ENCODE measurements at regions not wholly inside any gene's neighbourhood (a gene's known extent, or its start where the extent isn't known, plus 50 kb on each side); places are given as distances from the start of the nearest gene placed in this dataset.

DNA sequence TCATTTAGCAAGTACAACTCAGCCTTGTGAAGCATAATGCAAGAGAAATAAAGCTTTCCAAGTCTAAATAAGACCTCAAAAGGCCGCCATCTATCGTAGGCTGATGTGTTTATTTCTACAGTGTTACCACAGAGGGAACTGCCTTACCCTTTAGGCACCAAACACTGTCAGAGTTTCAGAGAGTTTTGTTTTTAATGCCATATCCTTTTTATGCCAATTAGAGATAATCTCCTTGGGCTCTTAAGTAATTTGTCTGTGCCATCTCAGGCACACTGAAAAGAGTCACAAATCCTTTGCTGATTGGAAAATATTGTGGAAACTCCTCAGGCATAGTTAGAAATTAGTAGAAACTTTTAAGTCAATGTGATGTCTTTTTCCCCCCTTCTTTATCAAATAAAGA, 797.1 kb downstream of the SLC4A3 start:
- H3K9me3 ChIP-seq: no peaks in the 10 kb centered on the region
- ATAC-seq (no peak), DNase-seq (no peak)
- intact Hi-C loops (cut with DNase I; ENCODE audit: low total_unique reads) (no loop called here), in situ Hi-C loops (cut with MboI; ENCODE audit: low sequenced_read_pairs in 4 of 4) (no loop called here)
- H3K4me1 ChIP-seq: no peaks in the 10 kb centered on the region
- no peak for TF ChIP-seq POLR2A (IDR thresholded peaks at IDR 0.05)
- TF ChIP-seq, protein P1, sequence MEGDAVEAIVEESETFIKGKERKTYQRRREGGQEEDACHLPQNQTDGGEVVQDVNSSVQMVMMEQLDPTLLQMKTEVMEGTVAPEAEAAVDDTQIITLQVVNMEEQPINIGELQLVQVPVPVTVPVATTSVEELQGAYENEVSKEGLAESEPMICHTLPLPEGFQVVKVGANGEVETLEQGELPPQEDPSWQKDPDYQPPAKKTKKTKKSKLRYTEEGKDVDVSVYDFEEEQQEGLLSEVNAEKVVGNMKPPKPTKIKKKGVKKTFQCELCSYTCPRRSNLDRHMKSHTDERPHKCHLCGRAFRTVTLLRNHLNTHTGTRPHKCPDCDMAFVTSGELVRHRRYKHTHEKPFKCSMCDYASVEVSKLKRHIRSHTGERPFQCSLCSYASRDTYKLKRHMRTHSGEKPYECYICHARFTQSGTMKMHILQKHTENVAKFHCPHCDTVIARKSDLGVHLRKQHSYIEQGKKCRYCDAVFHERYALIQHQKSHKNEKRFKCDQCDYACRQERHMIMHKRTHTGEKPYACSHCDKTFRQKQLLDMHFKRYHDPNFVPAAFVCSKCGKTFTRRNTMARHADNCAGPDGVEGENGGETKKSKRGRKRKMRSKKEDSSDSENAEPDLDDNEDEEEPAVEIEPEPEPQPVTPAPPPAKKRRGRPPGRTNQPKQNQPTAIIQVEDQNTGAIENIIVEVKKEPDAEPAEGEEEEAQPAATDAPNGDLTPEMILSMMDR (IDR thresholded peaks at IDR 0.05 in 4 of 5, conservative IDR thresholded peaks at IDR 0.05 in 1 of 5): no peak
- H3K27me3 ChIP-seq: no peaks in the 10 kb centered on the region
- H3K27ac ChIP-seq: no peak overlapping the region
- H3K36me3 ChIP-seq: no peaks in the 10 kb centered on the region
- H3K4me3 ChIP-seq: no peak overlapping the region

DNA sequence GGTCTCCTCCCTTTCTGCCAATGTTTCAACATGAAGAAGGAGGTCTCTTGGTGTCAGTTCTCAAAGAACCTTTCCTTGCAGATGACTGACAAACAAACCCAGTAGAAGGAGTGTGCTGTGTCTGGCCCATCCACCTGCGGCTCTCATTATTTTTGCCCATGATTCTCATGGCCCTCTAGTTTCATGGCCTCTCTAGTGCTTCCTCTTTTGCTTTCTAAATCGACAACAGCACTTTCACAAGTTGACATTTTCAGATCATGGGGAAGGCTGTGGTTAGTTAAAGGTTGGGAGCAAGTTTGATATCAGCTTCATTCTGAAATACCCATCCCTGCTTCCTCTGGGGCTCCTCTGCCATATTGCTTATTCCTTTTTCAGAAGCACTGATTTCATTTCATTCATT, 805.2 kb downstream of the SLC4A3 start:
- H3K27ac ChIP-seq: no peak overlapping the region
- no peaks in the 10 kb centered on the region for H3K4me1 ChIP-seq
- H3K4me3 ChIP-seq: no peak overlapping the region
- no peak for DNase-seq
- no peaks in the 10 kb centered on the region for H3K36me3 ChIP-seq
- in situ Hi-C loops (cut with MboI; ENCODE audit: low sequenced_read_pairs in 4 of 4) (no loop called here), intact Hi-C loops (cut with DNase I; ENCODE audit: low total_unique reads) (no loop called here)
- ATAC-seq: no peak
- no peaks in the 10 kb centered on the region for H3K27me3 ChIP-seq
- no peaks in the 10 kb centered on the region for H3K9me3 ChIP-seq
- TF ChIP-seq, protein P1 (IDR thresholded peaks at IDR 0.05 in 4 of 5, conservative IDR thresholded peaks at IDR 0.05 in 1 of 5): no peak
- no peak for TF ChIP-seq POLR2A (IDR thresholded peaks at IDR 0.05)

DNA sequence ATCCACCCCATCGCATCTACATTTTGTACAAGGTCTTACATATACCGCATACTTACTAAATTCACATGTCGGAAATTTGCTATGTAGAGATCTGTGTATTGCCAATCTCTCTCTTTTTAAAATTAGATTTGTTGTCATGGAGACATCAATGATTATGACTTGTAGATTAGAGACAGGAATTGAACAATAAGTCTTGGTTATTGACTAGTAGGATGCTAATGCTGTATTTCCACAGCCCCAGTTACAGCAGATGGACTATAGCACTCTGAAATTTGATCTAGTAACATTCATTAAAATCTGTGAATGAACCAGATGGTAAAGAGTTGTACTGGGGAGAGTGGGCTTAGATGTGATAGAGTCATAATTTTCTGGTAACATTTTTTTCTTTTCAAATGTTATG, 805.7 kb downstream of the SLC4A3 start:
- DNase-seq: no peak
- no peaks in the 10 kb centered on the region for H3K36me3 ChIP-seq
- ATAC-seq: no peak
- intact Hi-C loops (cut with DNase I; ENCODE audit: low total_unique reads) (no loop called here), in situ Hi-C loops (cut with MboI; ENCODE audit: low sequenced_read_pairs in 4 of 4) (no loop called here)
- no peak overlapping the region for H3K4me3 ChIP-seq
- H3K4me1 ChIP-seq: no peaks in the 10 kb centered on the region
- no peaks in the 10 kb centered on the region for H3K27me3 ChIP-seq
- no peak overlapping the region for H3K27ac ChIP-seq
- no peaks in the 10 kb centered on the region for H3K9me3 ChIP-seq
- TF ChIP-seq, protein P1 (IDR thresholded peaks at IDR 0.05 in 4 of 5, conservative IDR thresholded peaks at IDR 0.05 in 1 of 5): no peak
- no peak for TF ChIP-seq POLR2A (IDR thresholded peaks at IDR 0.05)

DNA sequence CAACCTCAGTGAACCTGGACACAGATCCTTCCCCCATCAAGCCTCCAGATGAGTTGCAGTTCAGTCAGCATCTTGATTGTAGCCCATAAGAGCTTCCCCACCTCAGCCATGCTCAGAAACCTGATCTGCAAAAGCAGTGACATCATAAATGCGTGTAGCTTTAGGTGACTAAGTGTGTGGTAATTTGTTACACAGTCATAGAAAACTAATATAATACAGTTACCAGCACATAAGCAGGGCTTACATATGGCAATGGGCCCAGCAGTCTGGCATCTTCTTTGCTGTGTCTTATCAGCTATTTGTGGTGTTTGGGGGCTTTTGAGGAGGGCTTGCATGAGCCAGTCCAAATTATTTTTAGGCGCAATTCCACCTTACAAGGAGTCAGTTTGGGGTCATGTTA, 807.0 kb downstream of the SLC4A3 start:
- TF ChIP-seq POLR2A (IDR thresholded peaks at IDR 0.05): no peak
- TF ChIP-seq, protein P1 (IDR thresholded peaks at IDR 0.05 in 4 of 5, conservative IDR thresholded peaks at IDR 0.05 in 1 of 5): no peak
- H3K4me1 ChIP-seq: no peaks in the 10 kb centered on the region
- no peak overlapping the region for H3K27ac ChIP-seq
- no peaks in the 10 kb centered on the region for H3K27me3 ChIP-seq
- ATAC-seq (no peak), DNase-seq (no peak)
- H3K9me3 ChIP-seq: no peaks in the 10 kb centered on the region
- intact Hi-C loops (cut with DNase I; ENCODE audit: low total_unique reads) (no loop called here), in situ Hi-C loops (cut with MboI; ENCODE audit: low sequenced_read_pairs in 4 of 4) (no loop called here)
- no peaks in the 10 kb centered on the region for H3K36me3 ChIP-seq
- H3K4me3 ChIP-seq: no peak overlapping the region

DNA sequence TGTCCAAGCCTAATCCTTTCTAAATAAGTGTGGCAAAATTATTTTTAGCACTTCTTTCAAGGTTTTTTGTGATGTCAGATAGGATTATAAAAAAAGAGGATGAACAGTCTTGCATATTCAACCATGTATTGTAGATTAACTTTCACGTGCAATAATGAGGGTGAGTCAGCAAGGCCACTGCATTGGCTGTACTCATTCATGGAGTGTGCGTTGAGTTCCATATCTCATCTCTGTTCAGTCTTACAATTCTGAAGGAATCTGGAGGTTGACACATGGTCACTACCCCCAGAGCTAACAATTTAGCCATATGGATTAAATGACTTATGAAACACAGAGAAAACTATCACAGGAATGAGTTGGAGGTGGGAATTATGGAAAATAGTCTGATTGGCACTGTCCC, 810.5 kb downstream of the SLC4A3 start:
- Histone ChIP-seq H3K4me3 (no peak overlapping the region), H3K9me3 (no peaks in the 10 kb centered on the region), H3K27ac (no peak overlapping the region), H3K36me3 (no peaks in the 10 kb centered on the region), H3K4me1 (no peaks in the 10 kb centered on the region), H3K27me3 (no peaks in the 10 kb centered on the region)
- intact Hi-C loops (cut with DNase I; ENCODE audit: low total_unique reads) (no loop called here), in situ Hi-C loops (cut with MboI; ENCODE audit: low sequenced_read_pairs in 4 of 4) (no loop called here)
- ATAC-seq: no peak
- no peak for DNase-seq
- TF ChIP-seq, protein P1 (IDR thresholded peaks at IDR 0.05 in 4 of 5, conservative IDR thresholded peaks at IDR 0.05 in 1 of 5): no peak
- no peak for TF ChIP-seq POLR2A (IDR thresholded peaks at IDR 0.05)

Measured in gastrocnemius medialis (tissue), 4 donors.